ENCODE measurements at regions not wholly inside any gene's neighbourhood (a gene's known extent, or its start where the extent isn't known, plus 50 kb on each side); places are given as distances from the start of the nearest gene placed in this dataset.
A peak's percentile ranks its signal among the peaks of the same experiment; 100 is the strongest.

GRCh38 chr13:95452375-95452774, 100.1 kb upstream of the CLDN10 start:
- DNase-seq (ENCODE audit: low spot score) = no peak

- no peak for DNase-seq (ENCODE audit: low spot score)
Observed at GRCh38 chr13:95455782-95456181, 96.7 kb upstream of the CLDN10 start.

GRCh38 chr13:95456815-95457214, 95.7 kb upstream of the CLDN10 start:
- DNase-seq (ENCODE audit: low spot score) = no peak

- no peak for DNase-seq (ENCODE audit: low spot score)
Observed at GRCh38 chr13:95457294-95457693, 95.2 kb upstream of the CLDN10 start.

GRCh38 chr13:95462801-95463200, 89.7 kb upstream of the CLDN10 start:
- no peak for DNase-seq (ENCODE audit: low spot score)

- DNase-seq (ENCODE audit: low spot score) = no peak
Observed at GRCh38 chr13:95463531-95463930, 89.0 kb upstream of the CLDN10 start.

- DNase-seq (ENCODE audit: low spot score) = no peak
Observed at GRCh38 chr13:95470574-95471366, 81.8 kb upstream of the CLDN10 start.

GRCh38 chr13:95471960-95472359, 80.6 kb upstream of the CLDN10 start:
- DNase-seq (ENCODE audit: low spot score) = no peak

GRCh38 chr13:95474992-95475391, 77.5 kb upstream of the CLDN10 start:
- no peak for DNase-seq (ENCODE audit: low spot score)

- DNase-seq (ENCODE audit: low spot score) = no peak
Observed at GRCh38 chr13:95477187-95477586, 75.3 kb upstream of the CLDN10 start.

GRCh38 chr13:95479731-95480130, 72.8 kb upstream of the CLDN10 start:
- no peak for DNase-seq (ENCODE audit: low spot score)

GRCh38 chr13:95480131-95480545, 72.4 kb upstream of the CLDN10 start:
- DNase-seq (ENCODE audit: low spot score) = peak; percentile 24

GRCh38 chr13:95480791-95481780, 71.4 kb upstream of the CLDN10 start:
- DNase-seq (ENCODE audit: low spot score) = no peak

- DNase-seq (ENCODE audit: low spot score) = no peak
Observed at GRCh38 chr13:95484052-95484451, 68.5 kb upstream of the CLDN10 start.

- peak; percentile 15 for DNase-seq (ENCODE audit: low spot score)
Observed at GRCh38 chr13:95485045-95485517, 67.4 kb upstream of the CLDN10 start.

- DNase-seq (ENCODE audit: low spot score) = no peak
Observed at GRCh38 chr13:95485518-95486144, 66.9 kb upstream of the CLDN10 start.

- DNase-seq (ENCODE audit: low spot score) = no peak
Observed at GRCh38 chr13:95492044-95492801, 60.3 kb upstream of the CLDN10 start.

GRCh38 chr13:95494082-95494681, 58.3 kb upstream of the CLDN10 start:
- DNase-seq (ENCODE audit: low spot score) = peak; percentile 43

GRCh38 chr13:95496485-95496884, 56.0 kb upstream of the CLDN10 start:
- DNase-seq (ENCODE audit: low spot score) = no peak

GRCh38 chr13:95497381-95497807, 55.1 kb upstream of the CLDN10 start:
- DNase-seq (ENCODE audit: low spot score) = no peak

- no peak for DNase-seq (ENCODE audit: low spot score)
Observed at GRCh38 chr13:95498886-95499285, 53.6 kb upstream of the CLDN10 start.
